Anterior cingulate cortex (tissue), 58 donors: ENCODE measurements at regions not wholly inside any gene's neighbourhood (a gene's known extent, or its start where the extent isn't known, plus 50 kb on each side); places are given as distances from the start of the nearest gene placed in this dataset.
A peak's percentile ranks its signal among the peaks of the same experiment; 100 is the strongest.

Source experiments
- DNase-seq, 58 donors: peaks; one replicate each; lab custom pipeline; 2025; lab: John Stamatoyannopoulos, UW

DNA sequence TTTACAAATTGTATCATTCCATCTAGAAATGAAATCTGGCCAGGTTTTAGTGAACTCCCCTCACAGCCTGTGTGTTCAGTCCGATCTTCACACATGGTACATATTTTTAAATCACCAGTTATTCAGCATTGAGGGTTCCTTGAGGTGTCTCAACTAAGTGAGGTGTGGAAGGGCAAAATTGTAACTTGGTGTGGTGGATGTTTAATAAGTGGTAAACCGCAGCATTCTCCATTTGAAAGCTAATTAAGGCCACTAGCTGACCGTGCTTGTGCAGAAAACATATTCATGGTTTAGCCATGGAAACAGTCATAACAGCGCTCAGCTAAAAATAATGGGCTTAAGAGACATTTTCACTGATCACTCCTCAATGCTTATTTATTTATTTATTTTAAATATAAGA, 786.2 kb upstream of the FANCL start:
- no peak for DNase-seq

DNA sequence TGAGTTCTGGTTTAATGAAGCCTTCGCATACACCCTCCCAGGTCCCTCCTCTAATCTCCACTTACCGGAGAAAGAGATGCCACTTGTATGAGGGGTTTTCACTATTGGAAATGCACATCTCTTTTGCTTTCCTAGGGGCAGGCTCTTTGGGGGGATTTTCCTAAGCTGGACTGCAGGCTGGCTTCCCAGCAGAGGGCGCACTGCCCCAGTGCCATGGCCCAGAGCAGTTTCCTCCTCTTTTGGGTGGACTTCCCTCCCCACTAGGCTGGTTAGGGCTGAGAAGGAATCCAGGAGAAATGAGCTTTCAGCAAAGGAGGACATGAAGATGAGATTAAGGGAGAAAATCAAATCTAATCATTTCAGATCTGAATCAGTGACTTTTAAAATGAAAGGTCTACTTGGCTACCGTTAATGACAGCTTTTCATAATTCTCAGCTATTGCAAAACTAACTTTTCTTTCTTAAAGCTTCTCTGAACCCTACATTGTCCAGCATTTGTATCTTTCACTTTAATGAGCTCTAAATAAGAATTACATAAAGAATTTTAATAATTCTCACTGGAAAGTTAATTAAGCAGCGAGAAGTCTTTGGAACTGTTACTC, 784.1 kb upstream of the FANCL start:
- DNase-seq: peak in 8 of 58 donors; percentile 0 to 22 (median 1)

DNA sequence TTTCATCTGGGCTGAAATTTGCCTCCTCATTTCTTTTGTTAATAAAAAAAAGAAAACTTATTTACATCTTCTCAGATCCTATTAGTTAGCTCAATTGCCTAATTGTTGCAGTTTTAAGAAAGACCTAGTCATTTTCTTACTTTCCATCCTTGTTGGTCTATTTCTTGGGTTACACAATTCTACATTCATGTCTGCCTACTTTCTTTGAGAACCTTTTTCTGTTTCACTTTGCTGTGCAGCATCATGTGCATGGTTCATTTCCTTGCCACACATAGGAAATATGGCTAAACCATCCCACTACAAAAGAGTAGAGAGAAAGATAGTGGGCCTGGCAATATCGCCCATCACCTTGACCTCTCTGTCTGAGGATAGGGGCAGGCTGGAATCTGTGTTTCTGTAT, 780.7 kb upstream of the FANCL start:
- no peak for DNase-seq

DNA sequence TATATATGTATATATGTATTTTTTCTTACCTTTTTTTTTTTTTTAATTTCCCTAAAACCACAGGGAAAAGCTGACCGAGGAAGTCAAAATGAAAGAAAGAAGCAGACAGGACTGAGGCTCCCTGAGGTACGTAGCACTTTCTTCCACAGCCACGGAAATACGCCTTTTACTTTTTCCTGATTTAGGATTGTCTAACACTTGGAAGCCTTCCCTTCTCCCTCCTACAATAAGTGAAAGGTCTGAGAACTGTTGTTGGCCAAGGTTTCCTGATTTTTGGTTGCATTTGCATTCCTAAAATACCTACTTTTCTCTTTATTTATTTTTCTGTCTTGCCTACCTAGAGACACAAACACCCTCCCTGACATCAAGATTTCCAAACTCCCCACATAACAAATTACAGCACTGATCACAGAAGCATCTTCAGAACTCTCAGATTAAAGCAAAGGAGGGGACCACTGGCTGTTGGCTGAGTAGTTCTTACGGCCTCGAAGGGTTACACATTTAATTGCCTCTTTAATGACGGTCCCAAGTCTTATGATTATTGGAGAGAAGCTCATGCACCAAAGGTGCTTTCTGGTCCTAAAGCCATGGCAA, 778.5 kb upstream of the FANCL start:
- no peak for DNase-seq

DNA sequence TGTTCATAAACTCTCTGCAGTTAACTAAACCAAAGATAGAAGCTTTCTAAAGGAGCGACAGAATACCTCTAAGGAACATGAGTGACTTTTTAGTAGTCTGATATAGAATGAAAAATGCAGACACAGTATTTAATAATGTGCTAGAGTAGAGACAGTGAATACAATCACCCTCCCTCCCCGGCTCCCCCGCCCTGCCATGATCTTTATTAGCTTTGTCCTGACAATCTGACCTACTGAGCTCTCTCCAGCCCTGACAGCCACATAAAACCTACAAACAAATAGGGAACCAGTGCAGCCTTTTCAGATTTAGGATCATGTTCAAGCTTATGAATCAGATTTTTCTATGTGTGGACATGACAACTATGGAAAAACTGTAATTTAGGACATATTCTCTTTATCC, 777.6 kb upstream of the FANCL start:
- DNase-seq: no peak

DNA sequence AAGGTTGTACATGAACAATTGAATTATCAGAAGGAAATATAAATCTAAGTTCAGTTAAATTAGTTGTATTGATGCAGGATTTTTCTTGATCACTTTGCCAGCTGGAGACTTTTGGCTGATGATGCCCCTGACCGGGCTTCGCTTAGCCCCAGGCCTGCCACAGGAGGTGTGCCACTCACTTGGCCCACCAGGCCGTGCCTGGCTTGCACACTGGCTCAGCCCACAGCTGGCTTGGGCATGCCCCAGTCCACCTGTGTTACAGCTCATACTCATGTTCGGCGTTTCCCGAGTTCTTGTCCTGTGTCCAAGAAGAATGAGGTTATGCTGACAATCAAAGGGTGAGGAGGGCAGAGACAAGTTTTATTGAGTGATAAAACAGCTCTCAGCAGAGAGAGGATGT, 773.9 kb upstream of the FANCL start:
- DNase-seq: no peak

DNA sequence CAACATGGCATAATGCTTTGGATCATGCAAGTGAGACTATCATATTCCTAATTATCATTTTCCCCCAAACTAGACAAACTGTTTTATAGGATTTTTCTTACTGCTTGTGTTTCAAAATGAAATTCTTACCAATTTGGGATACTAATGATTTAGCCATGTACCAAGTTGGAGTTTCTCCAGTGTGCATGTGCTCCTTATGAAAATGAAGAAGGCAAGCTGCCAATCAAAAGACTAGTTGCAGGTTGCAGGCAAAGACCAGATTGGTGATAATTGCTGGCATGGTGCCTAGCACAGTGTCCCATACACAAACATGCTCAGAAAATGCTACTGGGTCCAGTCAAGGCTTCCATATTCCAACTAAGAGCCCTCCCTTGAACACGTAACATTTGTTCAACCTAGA, 771.8 kb upstream of the FANCL start:
- no peak for DNase-seq

DNA sequence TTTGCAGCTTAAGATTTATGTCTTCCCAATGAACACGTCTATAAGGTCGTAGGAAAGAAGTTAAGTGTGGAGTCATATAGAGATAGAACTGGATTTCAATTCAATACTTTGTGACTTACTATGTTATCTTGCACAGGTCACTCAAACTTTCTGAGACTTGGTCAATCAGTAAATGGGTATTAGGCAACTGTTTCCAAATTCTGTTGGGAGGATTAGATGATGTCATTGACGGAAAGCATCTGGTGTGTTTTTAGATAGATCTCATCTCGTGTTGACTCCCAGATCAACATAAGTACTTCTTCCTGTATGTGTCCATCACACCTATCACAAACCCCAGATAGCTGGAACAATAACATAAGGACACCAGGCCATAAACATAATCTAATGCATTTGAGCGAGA, 771.1 kb upstream of the FANCL start:
- no peak for DNase-seq

DNA sequence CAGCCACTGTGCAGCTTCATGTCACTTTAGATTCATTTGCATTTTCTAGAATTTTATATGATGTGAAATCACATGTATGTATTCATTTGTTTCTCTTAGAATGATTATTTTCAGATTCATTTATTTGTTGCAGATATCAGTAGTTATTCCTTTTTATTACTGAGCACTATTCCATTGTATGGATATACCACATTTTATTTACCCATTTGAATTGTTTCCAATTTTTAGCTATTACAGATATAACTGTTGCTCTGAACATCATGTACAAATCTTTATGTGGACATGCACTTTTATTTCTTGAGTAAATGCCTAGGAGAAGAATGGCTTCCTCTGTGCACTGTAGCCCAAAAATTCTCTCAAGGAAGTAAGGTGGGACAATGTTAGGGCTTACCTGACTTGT, 767.8 kb upstream of the FANCL start:
- DNase-seq: no peak

DNA sequence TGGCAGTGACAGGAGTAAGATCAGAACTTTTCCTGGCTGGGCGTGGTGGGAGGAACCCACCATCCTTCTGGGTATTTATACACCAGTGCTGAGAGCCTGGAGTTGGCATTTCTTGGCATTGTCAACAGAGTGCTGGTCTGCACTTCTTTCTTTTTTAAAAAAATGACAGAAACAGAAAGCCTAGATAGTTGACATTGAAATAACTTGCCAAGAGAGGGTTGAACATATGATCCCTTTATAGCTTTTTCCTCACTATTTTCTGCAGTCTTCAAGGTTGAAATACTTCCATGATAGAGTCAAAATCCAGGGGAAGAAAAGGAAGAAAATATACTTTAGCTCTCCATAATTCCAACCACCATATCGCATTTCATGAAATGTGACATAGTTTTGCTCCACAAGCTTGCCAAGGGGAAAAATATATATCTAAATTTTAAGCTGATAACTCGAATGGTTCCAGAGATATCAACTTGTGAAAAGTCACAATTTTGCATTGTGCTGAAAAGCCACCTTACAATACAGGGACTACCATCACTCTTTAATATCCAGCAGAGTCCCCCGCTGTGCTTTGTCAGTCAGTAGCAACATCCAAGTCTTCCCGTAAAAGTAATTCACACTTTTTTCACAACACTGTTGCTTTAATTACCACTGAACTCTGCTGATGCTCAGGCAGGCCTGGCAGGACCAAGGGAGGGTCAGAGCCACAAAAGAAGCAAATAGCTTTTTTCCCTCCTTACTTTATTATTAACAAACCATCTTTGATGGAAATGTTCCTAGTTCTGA, 764.9 kb upstream of the FANCL start:
- DNase-seq: no peak

DNA sequence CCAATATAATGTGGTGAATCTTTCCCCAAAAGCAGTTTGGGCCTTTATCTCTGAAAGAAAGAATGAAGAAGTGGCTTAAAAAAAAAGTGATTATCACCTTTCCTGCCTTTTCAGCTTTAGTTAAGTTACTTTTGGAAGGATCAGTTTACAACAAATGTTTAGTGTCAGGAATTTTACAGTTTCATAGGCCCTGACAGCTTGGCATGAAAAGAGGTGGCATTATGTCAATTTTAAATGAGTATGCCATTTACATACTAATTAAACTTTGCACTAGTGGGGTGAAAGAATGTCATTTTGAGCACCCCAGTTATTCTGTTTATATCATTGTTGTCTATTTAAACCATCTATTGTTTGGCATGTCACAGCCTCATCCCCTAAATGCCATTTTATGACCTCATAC, 763.5 kb upstream of the FANCL start:
- no peak for DNase-seq

DNA sequence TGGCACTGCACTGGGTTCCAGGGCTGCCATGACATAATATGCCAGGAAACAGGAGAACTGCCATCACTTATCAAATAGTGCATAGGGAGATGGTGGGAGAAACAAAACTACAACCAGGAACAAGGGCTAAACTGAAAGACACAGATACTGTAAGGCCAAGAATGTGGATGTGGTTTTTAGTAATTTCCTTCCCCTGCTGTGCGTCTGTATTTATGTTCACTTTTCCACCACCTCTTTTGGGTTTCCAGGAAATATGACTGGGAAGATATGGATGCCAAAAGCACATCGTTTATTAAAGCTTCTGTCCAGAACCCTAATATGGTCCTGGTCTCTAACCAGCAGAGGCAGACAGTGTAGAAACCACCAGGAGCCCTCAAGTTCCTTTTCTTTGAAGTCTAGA, 759.7 kb upstream of the FANCL start:
- DNase-seq: no peak

DNA sequence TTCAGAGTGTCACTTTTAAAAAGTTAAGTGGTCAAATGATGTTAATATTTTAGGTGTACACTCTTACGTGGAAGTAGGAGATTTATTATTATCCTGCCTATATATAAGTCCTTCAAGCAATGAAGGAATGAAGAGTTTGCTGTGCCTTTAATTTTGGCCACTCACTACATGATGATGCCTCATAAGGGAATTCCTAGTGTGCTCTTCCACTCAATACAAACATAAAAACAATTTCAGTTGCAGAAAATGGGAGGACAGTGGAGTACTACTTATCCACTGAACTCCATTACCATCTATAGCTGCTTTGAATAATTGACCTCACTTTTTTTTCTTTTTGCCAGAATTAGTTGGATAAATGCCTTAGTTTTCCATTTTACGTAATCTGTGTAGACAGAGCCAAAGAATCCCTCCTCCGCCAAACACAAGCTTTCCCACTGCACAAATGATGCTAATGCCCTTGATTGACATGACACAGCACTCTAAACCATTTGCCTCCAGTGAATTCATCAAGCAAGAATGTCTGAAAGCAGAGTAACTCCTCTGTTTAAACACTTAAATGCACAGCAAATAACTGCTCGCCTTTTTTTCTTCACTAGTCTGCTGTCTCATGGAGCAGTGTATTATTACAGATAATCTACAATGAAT, 751.1 kb upstream of the FANCL start:
- DNase-seq: no peak

DNA sequence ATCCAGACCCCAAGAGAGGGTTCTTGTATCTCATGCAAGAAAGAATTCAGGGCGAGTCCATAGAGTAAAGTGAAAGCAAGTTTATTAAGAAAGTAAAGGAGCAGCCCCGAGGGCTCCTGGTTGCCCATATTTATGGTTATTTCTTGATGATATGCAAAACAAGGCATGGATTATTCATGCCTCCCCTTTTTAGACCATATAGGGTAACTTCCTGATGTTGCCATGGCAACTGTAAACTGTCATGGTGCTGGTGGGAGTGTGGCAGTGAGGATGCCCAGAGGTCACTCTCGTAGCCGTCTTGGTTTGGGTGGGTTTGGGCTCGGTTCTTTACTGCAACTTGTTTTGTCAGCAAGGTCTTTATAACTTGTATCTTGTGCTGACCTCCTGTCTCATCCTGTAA, 750.2 kb upstream of the FANCL start:
- no peak for DNase-seq

DNA sequence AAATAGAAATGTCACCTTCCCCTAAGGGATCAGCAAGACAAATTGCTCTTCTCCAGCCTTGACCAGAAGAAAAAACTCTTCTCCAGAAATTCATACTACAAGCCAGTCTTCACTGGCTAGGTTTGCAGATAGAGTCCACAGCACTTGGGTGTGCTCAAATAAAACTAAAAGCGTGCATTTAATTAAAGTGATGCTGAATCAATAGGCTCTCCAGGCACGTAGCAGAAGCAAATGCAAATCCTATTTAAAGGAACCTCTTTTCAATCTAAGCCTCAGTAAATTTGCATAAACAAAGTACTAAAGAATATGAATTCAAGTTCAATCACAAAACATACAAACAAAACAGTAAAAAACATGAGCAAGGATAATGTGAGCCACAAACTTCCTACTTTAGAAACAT, 744.4 kb upstream of the FANCL start:
- no peak for DNase-seq

DNA sequence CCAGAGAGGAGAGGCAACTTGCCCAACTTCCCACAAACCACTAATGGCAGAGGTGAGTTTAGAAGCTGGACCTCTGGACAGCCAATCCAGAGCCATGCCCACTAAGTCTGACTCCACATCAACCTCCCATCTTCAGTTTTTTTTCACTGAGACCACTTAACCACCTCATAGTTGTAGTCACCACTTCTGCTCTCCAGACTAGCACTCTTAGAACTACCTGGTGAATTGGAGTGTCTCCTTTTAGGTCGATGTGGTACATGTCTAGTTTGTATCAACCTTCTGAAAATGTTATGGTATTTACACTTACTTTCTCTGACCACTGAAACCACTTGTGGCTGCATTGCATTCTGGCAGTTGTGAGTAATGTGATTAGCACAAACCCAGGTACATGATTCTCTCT, 743.6 kb upstream of the FANCL start:
- no peak for DNase-seq

DNA sequence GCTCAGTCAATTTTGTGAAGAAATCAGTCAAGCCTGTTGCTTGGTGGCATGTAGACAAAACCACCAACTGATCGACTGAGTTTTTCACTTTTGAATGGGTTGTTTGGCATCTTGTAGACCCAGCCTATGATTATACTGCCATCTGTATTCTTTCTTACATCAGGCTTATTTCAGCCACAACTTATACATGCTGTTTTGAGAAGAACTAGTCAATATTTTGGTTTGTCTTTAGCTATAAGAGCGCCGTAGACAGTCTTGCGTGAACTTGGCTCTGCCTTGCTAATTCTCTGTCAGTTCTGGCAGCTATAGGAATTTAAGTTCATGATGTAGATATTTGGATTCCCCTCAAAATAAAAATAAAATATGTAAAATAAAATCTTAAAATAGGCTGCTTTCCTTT, 742.0 kb upstream of the FANCL start:
- no peak for DNase-seq

DNA sequence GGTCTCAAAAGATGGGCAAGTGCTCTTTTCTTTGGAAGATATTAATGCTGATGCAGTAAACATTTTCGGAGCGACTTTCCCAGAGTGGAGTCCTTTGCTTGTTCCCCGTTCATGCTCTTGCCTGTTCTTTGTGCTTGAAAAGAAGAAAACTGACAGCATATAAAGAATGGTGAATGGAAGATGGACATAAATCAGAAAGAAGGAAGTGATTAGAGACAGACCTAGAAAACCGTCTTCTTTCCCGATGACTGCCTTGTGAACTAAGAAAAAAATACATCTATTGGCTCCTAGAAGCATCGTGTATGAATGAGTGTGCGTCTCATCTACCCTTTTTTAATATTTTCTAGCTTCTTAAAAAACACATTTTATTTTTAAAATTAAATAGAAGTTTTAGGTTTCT, 740.1 kb upstream of the FANCL start:
- DNase-seq: no peak

DNA sequence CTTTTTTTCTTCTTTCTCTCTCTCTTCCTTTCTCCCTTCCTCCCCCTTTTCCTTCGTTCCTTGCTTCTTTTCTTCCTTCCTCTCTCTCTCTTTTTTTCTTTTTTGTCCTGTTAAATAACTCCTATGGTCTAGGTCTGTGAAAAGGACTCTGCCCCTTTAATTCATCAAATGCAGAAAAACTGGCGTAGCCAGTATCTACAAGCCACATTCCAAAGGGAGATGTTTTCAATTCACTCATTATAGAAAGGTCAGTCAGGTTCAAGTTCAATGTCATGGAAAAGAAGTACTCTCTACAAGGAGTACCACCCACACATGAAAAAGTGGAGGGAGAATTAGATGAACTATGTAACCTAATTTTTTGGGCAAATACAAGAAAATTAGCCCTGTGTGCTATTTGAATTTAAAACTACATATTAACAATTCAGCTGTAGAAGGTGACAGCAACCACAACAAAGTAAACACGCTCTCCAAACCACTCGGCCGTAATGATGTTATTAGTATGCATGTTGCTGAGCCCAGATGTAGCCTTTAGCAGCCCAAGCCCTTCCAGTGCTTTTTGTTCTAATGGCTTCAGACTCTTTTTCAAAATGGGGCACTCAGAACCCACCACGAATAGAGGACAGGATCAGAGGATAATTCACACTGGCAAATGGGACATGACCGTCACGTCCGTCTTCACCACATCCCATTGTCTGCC, 735.4 kb upstream of the FANCL start:
- no peak for DNase-seq

DNA sequence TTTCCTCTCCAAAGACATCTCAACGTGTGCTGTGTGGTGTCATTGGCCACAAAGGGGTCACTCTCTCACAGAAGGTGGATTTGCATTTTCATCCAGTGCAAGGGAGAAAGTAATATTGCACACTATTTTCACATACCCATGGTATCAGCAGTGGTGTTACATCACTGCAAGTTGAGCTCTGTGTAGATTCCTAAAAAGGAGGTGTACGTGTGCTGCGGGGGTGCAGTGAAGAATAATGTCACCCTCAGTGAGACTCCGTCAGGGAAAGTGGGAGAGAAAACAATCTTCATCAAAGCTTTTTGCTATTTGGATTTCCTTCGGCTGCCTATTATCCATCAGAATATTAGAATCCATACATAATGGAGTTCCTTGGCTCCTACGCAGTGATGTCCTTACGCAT, 733.8 kb upstream of the FANCL start:
- no peak for DNase-seq

DNA sequence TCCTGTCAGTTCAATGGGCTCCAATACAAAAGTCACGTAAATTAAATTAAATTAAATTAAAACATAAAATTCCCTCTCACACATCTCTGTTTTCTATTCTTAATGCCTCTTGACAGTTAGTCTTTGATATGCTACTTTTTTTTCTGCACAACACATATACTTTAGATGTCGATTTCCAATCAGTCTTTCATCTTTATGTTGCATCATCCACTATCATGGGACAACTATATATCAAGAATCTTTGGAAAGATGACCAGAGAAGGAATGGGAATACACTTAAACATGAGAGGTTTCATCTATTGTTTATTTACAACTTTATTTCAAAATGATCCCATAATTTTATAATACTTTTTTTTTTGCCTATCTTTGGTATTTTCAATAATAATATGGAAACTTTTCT, 733.3 kb upstream of the FANCL start:
- no peak for DNase-seq
